ENCODE measurements at regions not wholly inside any gene's neighbourhood (a gene's known extent, or its start where the extent isn't known, plus 50 kb on each side); places are given as distances from the start of the nearest gene placed in this dataset.

DNA sequence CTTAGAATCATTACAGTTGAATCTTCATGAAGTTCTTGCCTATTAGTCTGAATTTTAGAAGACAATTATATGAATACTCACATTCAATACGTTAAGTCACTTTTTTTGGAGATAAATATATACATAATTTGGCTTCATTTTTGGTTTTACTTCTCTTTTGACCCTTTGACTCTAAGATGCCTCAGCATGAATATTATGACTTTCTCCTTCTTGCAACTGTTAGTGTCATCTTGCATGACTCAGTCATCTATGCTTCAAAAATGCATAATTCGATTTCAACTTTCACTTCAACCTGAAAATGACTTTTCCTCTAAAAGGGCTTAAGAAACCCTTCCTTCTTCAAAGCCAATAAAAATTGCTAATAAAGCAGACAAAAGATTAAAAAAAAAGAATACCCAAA, 1427.5 kb downstream of the ADGRL3 start:
- Histone ChIP-seq H3K9me3 (ENCODE audit: low read length) (no peaks in the 10 kb centered on the region; the same call in 1 of the 2 replicates), H4K20me1 (ENCODE audit: insufficient read depth, low read length) (no peaks in the 10 kb centered on the region), H3K36me3 (ENCODE audit: insufficient read depth, low read length) (no peaks in the 10 kb centered on the region), H3K4me1 (ENCODE audit: insufficient read depth, low read length, poor library complexity, severe bottlenecking) (no peaks in the 10 kb centered on the region), H3K4me2 (ENCODE audit: low read length) (no peak overlapping the region), H2AFZ (ENCODE audit: low read length) (no peak overlapping the region), H3K9me2 (ENCODE audit: insufficient read depth, low read length) (no peaks in the 10 kb centered on the region; the same call in 1 of the 2 replicates), H3K4me3 (ENCODE audit: low read depth, low read length, poor library complexity, severe bottlenecking) (no peak overlapping the region), H3K27ac (ENCODE audit: low read depth, low read length, poor library complexity, severe bottlenecking) (no peak overlapping the region), H3K79me2 (ENCODE audit: insufficient read depth, low read depth, low read length) (no peaks in the 10 kb centered on the region)
- CTCF ChIA-PET (ENCODE audit: unreplicated experiment) = no interaction called here
- no TSS peak for BruUV-seq (replicated peaks)
- POLR2A ChIA-PET = no interaction called here
- no peak for DNase-seq (ENCODE audit: low spot score)
- intact Hi-C loops (cut with micrococcal nuclease; ENCODE audit: unreplicated experiment) = no loop called here
- TF ChIP-seq CTCF (conservative IDR thresholded peaks at IDR 0.05; ENCODE audit: low read length) (no peak), EZH2phosphoT487 (IDR thresholded peaks at IDR 0.05; ENCODE audit: borderline replicate concordance, low read depth, low read length) (no peak)

- Histone ChIP-seq H2AFZ (ENCODE audit: low read length) (no peak overlapping the region), H3K4me1 (ENCODE audit: insufficient read depth, low read length, poor library complexity, severe bottlenecking) (no peaks in the 10 kb centered on the region), H3K4me3 (ENCODE audit: low read depth, low read length, poor library complexity, severe bottlenecking) (no peak overlapping the region), H4K20me1 (ENCODE audit: insufficient read depth, low read length) (no peaks in the 10 kb centered on the region), H3K4me2 (ENCODE audit: low read length) (no peak overlapping the region), H3K27ac (ENCODE audit: low read depth, low read length, poor library complexity, severe bottlenecking) (no peak overlapping the region), H3K9me2 (ENCODE audit: insufficient read depth, low read length) (no peaks in the 10 kb centered on the region; the same call in 1 of the 2 replicates), H3K9me3 (ENCODE audit: low read length) (no peaks in the 10 kb centered on the region; the same call in 1 of the 2 replicates), H3K79me2 (ENCODE audit: insufficient read depth, low read depth, low read length) (no peaks in the 10 kb centered on the region), H3K36me3 (ENCODE audit: insufficient read depth, low read length) (no peaks in the 10 kb centered on the region)
- TF ChIP-seq EZH2phosphoT487 (IDR thresholded peaks at IDR 0.05; ENCODE audit: borderline replicate concordance, low read depth, low read length) = no peak
- TF ChIP-seq CTCF (conservative IDR thresholded peaks at IDR 0.05; ENCODE audit: low read length) = no peak
- intact Hi-C loops (cut with micrococcal nuclease; ENCODE audit: unreplicated experiment) = no loop called here
- ChIA-PET CTCF (ENCODE audit: unreplicated experiment) (no interaction called here), POLR2A (no interaction called here)
- no peak for DNase-seq (ENCODE audit: low spot score)
- no TSS peak for BruUV-seq (replicated peaks)
Observed at GRCh38 chr4:62627141-62627540, 1427.0 kb downstream of the ADGRL3 start.

DNA sequence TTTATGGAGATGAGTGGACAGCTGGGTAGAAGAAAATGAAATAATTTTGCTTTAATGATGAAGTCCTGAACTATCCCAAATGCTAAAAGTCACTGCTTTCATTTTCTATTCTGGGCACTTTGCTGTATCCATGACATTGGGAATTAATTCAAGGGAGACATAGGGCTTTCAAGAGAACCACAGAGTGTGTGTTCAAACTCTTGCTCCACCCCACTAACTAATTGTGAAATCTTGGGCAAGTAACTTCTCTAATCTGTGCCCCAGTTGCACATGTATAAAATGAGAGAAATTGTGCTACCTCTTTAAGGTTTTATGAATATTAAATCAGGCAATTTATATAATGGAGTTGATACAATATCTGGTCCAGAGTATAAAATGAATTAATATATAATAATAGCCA, 1422.0 kb downstream of the ADGRL3 start:
- Histone ChIP-seq H3K4me2 (ENCODE audit: low read length) (no peak overlapping the region), H2AFZ (ENCODE audit: low read length) (no peak overlapping the region), H3K9me3 (ENCODE audit: low read length) (peaks cover 7% of the 10 kb centered on the region; the same call in 1 of the 2 replicates), H4K20me1 (ENCODE audit: insufficient read depth, low read length) (no peaks in the 10 kb centered on the region), H3K79me2 (ENCODE audit: insufficient read depth, low read depth, low read length) (no peaks in the 10 kb centered on the region), H3K4me3 (ENCODE audit: low read depth, low read length, poor library complexity, severe bottlenecking) (no peak overlapping the region), H3K36me3 (ENCODE audit: insufficient read depth, low read length) (no peaks in the 10 kb centered on the region), H3K9me2 (ENCODE audit: insufficient read depth, low read length) (no peaks in the 10 kb centered on the region), H3K4me1 (ENCODE audit: insufficient read depth, low read length, poor library complexity, severe bottlenecking) (no peaks in the 10 kb centered on the region), H3K27ac (ENCODE audit: low read depth, low read length, poor library complexity, severe bottlenecking) (no peak overlapping the region)
- no peak for TF ChIP-seq EZH2phosphoT487 (IDR thresholded peaks at IDR 0.05; ENCODE audit: borderline replicate concordance, low read depth, low read length)
- no peak for TF ChIP-seq CTCF (conservative IDR thresholded peaks at IDR 0.05; ENCODE audit: low read length)
- no peak for DNase-seq (ENCODE audit: low spot score)
- no TSS peak for BruUV-seq (replicated peaks)
- POLR2A ChIA-PET = no interaction called here
- intact Hi-C loops (cut with micrococcal nuclease; ENCODE audit: unreplicated experiment) = no loop called here
- CTCF ChIA-PET (ENCODE audit: unreplicated experiment) = no interaction called here

Measured in OCI-LY7 (cell line).